ENCODE measurements at regions not wholly inside any gene's neighbourhood (a gene's known extent, or its start where the extent isn't known, plus 50 kb on each side); places are given as distances from the start of the nearest gene placed in this dataset.

DNA sequence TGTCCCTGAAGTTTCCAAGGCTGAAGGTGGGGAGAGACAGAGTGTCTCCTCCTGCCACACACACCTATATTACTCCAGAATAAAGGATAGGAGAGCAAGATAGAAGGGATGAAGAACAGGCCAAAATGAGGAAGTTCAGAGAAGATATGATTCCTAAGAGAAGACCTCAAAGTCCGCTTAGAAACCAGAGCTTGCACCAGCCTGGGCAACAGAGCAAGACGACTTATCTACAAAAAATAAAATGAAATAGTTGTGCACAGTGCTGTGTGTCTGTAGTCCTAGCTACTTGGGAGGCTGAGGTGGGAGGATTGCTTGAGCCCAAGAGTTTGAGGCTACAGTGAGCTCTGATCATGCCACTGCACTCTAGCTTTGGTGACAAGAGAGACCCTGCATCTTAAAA lies 128.2 kb downstream of the HS3ST3B1 start:
- TF ChIP-seq, protein P1, sequence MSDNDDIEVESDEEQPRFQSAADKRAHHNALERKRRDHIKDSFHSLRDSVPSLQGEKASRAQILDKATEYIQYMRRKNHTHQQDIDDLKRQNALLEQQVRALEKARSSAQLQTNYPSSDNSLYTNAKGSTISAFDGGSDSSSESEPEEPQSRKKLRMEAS (IDR thresholded peaks at IDR 0.05): no peak
- TF ChIP-seq EZH2 (IDR thresholded peaks at IDR 0.05; ENCODE audit: low read depth, low read length, severe bottlenecking): no peak
- no peak for TF ChIP-seq POLR2A (IDR thresholded peaks at IDR 0.05; ENCODE audit: control extremely low read depth in 1 of 2, low read depth in 2 of 2, low read length in 2 of 2)
- TF ChIP-seq, protein P2, sequence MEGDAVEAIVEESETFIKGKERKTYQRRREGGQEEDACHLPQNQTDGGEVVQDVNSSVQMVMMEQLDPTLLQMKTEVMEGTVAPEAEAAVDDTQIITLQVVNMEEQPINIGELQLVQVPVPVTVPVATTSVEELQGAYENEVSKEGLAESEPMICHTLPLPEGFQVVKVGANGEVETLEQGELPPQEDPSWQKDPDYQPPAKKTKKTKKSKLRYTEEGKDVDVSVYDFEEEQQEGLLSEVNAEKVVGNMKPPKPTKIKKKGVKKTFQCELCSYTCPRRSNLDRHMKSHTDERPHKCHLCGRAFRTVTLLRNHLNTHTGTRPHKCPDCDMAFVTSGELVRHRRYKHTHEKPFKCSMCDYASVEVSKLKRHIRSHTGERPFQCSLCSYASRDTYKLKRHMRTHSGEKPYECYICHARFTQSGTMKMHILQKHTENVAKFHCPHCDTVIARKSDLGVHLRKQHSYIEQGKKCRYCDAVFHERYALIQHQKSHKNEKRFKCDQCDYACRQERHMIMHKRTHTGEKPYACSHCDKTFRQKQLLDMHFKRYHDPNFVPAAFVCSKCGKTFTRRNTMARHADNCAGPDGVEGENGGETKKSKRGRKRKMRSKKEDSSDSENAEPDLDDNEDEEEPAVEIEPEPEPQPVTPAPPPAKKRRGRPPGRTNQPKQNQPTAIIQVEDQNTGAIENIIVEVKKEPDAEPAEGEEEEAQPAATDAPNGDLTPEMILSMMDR (IDR thresholded peaks at IDR 0.05; ENCODE audit: control extremely low read depth in 1 of 3, insufficient read depth in 1 of 3, low read depth in 1 of 3, low read length in 3 of 3): no peak
- TF ChIP-seq, protein P3, sequence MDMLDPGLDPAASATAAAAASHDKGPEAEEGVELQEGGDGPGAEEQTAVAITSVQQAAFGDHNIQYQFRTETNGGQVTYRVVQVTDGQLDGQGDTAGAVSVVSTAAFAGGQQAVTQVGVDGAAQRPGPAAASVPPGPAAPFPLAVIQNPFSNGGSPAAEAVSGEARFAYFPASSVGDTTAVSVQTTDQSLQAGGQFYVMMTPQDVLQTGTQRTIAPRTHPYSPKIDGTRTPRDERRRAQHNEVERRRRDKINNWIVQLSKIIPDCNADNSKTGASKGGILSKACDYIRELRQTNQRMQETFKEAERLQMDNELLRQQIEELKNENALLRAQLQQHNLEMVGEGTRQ (IDR thresholded peaks at IDR 0.05; ENCODE audit: low read length): no peak
- no peak for TF ChIP-seq CHD2 (IDR thresholded peaks at IDR 0.05; ENCODE audit: low read length)
- TF ChIP-seq RAD21 (IDR thresholded peaks at IDR 0.05 in 1 of 2, conservative IDR thresholded peaks at IDR 0.05 in 1 of 2; ENCODE audit: low read depth in 2 of 2, low read length in 2 of 2): no peak
- no peak for TF ChIP-seq RBBP5 (IDR thresholded peaks at IDR 0.05; ENCODE audit: borderline replicate concordance, low read depth, low read length)
- no peak for TF ChIP-seq RFX5 (IDR thresholded peaks at IDR 0.05; ENCODE audit: borderline replicate concordance, low read depth, low read length)
- TF ChIP-seq MAFK (IDR thresholded peaks at IDR 0.05; ENCODE audit: low read depth, low read length): no peak
- TF ChIP-seq, protein P4, sequence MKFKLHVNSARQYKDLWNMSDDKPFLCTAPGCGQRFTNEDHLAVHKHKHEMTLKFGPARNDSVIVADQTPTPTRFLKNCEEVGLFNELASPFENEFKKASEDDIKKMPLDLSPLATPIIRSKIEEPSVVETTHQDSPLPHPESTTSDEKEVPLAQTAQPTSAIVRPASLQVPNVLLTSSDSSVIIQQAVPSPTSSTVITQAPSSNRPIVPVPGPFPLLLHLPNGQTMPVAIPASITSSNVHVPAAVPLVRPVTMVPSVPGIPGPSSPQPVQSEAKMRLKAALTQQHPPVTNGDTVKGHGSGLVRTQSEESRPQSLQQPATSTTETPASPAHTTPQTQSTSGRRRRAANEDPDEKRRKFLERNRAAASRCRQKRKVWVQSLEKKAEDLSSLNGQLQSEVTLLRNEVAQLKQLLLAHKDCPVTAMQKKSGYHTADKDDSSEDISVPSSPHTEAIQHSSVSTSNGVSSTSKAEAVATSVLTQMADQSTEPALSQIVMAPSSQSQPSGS (IDR thresholded peaks at IDR 0.05; ENCODE audit: low read length): no peak
- TF ChIP-seq KDM1A (IDR thresholded peaks at IDR 0.05; ENCODE audit: borderline replicate concordance, low read length): no peak
- TF ChIP-seq BRCA1 (IDR thresholded peaks at IDR 0.05; ENCODE audit: low read depth, low read length): no peak
- no peak for TF ChIP-seq POLR2AphosphoS5 (IDR thresholded peaks at IDR 0.05; ENCODE audit: low read depth, low read length)

Measured in H1 (cell line).